ENCODE measurements at regions not wholly inside any gene's neighbourhood (a gene's known extent, or its start where the extent isn't known, plus 50 kb on each side); places are given as distances from the start of the nearest gene placed in this dataset.

DNA sequence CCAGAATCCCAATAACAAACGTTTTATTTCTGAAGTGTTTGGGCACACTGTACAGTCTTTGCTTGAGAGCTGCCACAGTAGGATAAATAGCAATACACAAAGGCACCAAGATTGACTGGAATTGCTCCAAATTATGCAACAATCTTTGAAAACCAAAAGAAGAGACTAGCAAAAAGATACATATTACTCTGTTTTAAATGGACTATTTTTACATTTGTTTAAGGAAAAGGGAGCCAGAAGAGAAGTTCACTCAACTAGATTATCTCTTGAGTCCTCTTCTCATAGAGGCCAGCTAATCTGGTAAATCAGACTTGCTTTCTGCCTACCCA, 385.0 kb upstream of the SLC30A5 start:
- TF ChIP-seq CTCF (IDR thresholded peaks at IDR 0.05) (no peak), EZH2 (IDR thresholded peaks at IDR 0.05; ENCODE audit: borderline replicate concordance, insufficient read depth, low read depth, low read length, poor library complexity, severe bottlenecking) (no peak)
